GM04503 (cell line): ENCODE measurements at regions not wholly inside any gene's neighbourhood (a gene's known extent, or its start where the extent isn't known, plus 50 kb on each side); places are given as distances from the start of the nearest gene placed in this dataset.
A peak's percentile ranks its signal among the peaks of the same experiment; 100 is the strongest.

Experiments used
- DNase-seq: peaks from one replicate; pipeline ENCODE4 v3.0.0-alpha.2; 2012; ENCODE audit warnings: low read depth

- DNase-seq: no peak
These were observed 148.3 kb upstream of the IER5L start for GRCh38 chr9:129326061-129327005.

DNA sequence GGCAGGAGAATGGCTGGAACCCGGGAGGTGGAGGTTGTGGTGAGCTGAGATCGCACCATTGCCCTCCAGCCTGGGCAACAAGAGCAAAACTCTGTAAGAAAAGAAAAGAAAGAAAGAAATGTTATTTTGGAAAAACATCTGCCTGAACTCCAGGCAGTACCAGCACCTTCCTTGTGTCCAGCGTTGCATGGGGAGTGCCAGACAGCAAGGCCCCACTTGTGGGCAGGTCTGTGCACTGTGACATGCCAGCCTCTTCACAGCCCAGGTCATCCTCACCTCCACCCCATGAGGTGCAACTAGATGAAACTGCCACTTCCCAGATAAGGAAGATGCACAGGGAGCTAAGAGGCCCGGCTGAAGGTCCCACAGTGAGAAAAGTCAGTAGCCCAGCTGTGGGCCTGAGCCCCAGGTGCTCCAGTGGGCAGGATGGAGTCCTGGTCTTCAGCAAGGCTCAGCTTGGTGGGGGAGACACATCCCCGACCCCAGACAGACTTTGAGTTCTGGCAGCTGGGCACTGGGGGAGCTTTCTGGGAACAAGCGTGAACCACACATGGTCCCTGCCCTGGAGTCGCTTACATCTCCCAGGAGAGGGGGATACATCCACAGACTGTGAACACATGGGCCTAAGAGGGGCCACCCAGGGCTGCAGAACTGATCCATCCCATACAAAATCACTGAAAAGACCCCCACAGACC is 146.9 kb upstream of the IER5L start:
- no peak for DNase-seq

- DNase-seq: no peak
These were observed 146.0 kb upstream of the IER5L start for GRCh38 chr9:129323999-129324553.

DNA sequence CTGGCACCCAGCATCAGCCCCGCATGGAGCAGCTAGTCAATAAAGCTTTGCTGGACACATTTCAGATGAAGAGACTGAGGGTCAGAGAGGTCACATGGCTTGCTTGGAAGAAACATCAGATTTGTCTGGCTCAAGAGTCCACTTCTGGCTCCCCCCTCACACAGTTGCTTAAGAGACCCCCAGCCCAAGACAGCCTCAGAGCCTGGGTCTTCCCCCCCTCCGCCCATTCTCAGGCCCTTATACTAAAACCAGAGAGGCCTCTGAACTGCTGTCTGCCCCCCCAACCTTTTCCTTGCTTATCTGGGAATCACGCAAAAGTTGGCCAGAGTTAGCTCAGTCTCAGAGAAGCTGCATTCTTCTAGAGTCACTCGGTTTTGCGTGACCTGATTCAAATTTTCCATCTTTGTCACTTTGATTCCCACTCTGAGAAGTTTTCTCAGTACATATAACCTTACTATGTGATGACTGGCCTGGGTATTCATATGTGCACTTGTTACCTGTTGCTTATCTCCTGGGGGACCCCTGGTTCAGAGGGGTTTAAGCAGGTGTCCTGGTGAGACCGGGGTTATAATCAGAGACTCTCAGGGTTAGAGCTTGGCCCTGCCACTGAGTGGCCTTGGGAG is 145.4 kb upstream of the IER5L start:
- DNase-seq: no peak

DNA sequence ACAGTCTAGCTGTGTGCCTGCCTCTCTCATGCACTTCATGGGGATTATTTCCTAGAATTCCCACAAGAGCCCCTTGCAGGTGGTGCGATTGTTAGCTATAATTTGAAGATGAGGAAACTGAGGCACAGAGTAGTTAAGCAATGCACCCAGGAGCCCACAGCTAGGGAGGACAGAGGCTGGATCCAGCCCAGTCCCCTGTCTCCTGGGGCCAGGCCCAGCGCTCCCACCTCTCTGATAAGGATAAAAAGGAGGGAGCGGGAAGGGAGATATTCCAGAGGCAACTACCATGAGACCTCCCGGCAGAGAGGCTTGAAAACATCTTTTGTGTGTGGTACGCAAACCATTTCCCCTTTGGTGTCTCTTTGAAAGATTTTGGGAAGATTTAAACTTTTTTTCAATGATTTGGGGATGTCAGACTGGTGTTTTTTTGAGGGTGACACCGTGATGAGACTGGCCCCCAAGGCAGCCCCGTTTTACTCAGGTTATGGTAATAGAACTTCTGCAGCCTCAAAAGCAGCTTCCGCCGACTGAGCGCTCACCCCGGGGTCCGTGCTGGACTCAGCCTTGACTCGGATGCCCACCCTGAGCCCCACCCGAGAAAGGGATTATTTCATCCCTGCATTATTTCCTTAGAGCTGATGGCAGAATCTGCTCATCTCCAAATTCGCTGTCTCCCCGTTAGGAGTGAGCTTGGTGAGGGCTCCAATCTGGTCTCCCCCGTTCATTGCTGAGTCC is 144.7 kb upstream of the IER5L start:
- no peak for DNase-seq

DNA sequence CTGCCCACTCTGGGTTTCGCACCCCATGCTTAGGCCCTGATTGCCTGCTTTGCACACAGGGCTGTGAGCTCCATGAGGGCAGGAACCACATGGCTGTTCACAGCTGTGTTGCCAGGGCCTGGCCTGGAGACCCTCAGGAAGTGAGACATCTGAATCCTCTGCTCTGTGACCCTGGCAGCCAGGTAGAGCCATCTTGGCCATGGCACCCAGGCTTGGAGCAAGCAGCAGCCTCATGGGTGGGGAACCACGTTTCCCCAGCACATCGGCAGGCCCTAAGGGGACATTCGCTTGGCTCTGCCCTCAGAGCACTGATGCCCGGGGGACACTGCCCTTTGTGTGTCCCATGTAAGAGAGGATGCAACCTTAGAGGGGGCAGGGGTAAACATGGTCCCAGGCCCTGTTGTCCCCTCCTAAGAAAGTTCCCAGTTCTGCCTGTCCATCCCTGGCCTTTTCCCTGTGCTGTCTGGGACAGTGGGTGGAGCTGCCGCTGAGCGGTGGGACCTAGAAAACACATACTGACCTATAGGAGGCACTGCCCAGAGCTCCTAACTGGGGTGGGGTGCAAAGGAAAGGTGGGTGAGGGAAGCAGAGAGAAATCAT is 144.1 kb upstream of the IER5L start:
- DNase-seq: no peak

GRCh38 chr9:129321286-129322021 is 143.4 kb upstream of the IER5L start:
- no peak for DNase-seq

GRCh38 chr9:129320575-129321285 is 142.7 kb upstream of the IER5L start:
- peak; percentile 71 for DNase-seq

DNA sequence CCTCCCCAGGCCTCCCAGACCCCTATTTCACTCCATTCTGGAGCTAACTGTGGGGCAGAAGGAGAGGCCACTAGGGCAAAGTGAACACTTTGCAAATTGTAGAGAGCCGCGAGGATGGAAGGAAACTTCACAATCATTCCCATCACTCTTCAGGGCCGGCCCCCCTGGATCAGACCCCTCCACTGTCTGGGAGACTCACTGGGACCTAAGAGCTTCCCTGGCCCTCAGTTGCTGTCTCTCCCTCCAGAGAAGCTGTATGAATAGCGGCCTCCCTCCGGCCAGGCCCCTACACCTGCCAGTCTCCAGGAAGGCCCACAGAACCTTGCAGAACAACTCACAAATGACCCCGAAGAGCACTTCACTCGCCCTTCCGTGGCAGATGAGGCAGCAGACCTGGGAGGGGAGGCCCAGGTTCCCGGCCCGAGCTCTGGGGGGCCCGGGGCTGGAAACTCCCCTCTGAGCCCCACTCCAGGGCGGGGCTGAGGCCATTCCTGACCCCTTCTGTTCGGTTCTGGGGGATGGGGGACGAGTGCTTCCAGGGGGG is 141.9 kb upstream of the IER5L start:
- DNase-seq: no peak

DNA sequence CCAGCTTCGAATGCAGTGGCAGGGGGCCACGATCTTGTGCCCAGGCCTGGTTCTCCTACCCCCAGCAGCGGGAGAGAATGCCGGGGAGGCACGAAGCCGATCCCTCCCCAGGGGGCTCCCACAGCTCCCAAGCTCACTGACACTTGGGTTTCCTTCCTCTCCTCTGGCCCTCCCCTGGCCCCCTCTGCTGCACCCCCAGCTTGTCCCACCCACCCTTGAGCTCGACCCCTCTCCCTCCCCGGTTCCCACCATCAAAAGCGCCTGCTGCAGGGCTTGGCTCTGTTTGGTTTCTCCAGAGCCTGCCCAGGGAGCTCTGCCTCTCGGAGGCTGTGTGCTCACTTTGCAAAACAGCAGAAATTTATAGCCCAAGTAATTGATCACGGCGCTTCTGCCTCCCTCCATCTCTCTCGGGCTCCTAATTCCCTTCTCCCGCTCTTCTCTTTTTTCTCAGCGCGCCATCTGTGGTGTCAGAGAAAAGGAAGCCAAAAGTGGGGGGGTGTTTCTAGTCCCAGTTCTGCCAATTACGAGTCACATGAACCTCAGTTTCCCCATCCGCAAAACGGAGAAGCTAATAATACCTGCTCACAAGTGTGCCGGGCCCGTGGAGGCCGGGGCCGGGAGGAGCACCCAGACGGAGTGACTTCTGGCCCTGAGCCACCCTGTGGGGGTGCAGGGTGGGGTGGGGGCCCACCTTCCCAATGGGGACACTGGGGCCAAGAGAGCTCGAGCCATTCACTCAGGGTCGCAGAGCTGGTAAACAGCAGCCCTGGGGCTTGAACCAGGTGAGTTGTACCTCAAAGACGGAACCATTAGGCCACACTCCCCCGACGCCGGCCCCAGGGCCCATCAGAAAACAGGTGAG is 141.2 kb upstream of the IER5L start:
- no peak for DNase-seq

- DNase-seq: no peak
These were observed 140.3 kb upstream of the IER5L start for GRCh38 chr9:129318121-129319075.

DNA sequence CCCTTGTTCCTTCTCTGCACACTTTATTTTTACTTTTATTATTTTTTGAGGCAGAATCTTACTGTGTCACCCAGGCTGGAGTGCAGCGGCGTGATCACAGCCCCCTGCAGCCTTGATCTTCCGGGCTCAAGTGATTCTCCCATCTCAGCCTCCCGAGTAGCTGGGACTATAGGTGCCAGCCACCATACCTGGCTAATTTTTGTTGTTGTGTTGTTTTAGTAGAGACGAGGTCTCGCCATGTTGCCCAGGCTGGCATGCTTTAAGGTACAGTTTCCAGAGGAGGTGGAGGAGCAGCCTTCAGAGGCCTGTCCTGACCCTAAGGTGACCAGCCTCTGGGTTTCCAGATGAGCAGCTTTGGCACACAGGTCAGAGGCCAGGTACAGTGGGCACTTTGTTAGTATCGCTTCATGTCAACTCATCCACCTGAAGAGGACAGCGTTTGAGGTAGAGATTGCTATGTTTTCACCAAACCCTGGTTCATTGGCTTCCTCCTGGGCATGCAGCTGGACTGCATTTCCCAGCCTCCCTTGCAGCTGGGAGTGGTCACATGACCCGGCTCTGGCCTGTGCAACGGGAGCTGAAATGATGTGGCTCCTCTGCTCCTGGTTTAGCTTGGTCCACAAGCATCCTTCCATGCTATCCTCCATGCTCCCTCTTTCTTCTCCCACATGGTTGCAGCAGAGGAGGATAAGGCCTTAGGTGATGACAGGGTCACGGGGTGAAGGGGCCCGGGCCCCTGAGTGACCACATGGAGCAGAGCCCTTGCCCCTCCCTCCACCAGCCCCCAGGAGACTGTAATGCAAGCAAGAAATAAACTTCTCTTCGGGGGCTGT is 139.3 kb upstream of the IER5L start:
- no peak for DNase-seq

- no peak for DNase-seq
These were observed 138.4 kb upstream of the IER5L start for GRCh38 chr9:129316281-129317030.

DNA sequence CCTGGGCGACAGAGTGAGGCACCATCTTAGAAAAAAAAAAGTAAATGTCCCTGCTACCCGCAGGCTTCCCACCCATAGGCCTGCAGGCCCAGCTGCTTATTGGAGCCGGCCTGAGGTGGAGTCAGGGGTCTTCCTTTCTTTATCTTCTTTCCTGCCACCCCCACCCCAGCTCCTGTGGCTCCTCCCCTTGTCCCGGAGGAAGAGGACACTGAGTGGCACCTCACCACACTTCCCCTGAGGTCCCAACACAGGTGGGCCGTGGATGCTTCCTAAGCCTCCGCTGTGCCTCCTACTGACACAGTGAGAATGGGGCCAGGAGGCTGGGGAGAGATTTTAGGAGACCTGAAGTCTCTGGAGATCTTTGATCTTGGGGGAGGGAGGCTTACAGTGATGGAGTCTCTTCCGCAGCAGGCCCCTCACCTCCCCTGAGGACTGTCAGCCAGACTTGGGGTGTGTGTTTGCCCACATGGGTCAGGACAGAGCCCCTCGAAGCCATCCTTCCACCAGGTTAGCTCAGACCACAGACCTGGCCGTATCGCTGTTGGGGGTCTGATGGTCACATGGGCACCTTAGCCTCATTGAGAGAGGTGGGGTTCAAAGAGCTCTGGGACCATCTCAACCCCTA is 135.4 kb upstream of the IER5L start:
- DNase-seq: no peak
